GM21825 (cell line): ENCODE measurements at regions not wholly inside any gene's neighbourhood (a gene's known extent, or its start where the extent isn't known, plus 50 kb on each side); places are given as distances from the start of the nearest gene placed in this dataset.
"Not testable (repeated sequence)": the region's sequence is repeated elsewhere in the genome, so short reads cannot be mapped to it uniquely, and the experiment has no call there.

Source experiments
- ATAC-seq: cut with Tn5 transposase; IDR thresholded peaks from one replicate; pipeline ENCODE4 v1.9.1; 2021; ENCODE audit warnings: mild to moderate bottlenecking, moderate library complexity; ENCODE audit not compliant: unreplicated experiment

DNA sequence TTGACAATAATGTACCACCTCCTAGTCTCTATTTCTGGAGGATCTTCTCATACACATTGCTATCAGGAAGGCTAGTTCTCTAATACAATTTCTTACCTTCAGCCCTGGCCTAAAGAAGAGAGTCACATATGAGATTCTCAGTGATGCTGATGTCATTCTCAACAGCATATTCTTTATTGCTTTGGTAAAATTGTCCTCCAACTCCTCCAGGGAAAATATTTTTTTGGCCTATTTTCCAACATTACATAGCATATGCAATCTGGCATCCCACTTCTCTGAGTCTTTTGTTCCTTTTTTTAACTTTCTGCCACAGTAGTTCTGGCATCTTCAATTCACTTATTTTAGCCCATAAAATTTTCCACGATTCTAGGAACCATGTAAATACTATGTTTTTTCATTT lies 2363.1 kb downstream of the ARAP2 start:
- ATAC-seq = no peak

DNA sequence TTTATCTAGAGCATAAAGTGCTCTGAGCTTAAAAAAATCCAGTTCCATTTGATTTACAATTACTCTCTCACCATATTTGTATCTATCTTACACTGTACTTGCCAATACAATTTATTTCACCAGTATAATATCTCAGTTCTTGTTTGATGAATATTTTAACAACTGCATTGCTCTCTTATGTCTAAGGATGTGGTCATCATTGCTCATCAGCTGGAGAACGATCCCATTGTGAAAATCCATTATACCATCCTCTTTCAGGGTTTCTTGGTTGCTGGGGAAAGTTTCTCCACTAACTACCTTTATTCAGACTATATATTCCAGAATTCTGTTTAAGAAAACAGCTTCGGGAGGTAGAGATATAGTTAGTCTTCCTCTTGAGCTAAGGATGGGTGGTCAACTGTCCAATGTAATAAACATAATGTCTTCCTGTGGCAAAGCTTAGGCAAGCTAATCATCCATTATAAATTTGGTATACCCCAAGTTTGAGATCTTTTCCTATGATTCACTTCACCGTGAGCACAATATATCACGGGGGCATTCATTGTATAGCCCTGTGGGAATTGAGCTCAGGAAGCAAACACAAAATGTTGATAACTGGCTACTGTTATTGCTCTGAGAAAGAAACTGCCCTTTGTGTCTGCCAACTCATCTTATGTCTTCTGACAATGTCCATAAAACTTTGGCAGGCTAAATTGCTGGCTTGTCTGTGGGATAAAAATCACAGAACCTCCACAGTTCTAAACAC lies 2361.9 kb downstream of the ARAP2 start:
- no peak for ATAC-seq

DNA sequence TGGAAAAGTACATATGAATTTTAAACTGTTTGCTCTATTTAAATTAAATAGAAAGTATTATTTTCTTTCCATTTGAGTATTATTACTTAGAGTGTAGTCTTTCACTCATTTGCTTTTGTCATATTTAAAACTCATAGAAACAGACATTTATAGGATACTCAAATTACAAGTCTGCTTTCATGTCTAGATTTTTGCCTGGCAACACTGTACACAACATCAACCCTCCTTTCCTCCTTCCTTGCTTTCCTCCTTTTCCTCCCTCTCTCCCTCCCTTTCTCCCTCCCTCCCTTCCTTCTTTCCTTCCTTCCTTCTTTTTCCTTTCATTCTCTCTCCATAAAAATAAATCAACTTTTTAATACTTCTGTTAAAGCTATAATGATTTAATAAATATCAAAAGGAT lies 2361.2 kb downstream of the ARAP2 start:
- no peak for ATAC-seq

DNA sequence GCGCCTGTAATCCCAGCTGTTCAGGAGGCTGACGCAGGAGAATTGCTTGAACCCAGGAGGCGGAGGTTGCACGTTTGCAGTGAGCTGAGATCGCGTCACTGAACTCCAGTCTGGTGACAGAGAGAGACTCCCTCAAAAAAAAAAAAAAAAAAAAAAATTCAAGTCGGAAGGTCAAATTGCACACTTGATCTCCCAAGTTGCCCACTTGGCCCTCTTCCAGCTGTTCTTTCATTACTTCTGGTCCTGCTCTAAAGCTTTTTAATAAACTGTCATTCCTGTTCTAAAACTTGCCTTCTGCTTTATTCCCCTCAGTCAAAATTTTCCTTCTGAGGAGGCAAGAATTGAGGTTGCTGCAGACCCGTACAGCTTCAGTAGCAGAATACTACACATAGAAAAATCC lies 2358.0 kb downstream of the ARAP2 start:
- ATAC-seq = no peak

DNA sequence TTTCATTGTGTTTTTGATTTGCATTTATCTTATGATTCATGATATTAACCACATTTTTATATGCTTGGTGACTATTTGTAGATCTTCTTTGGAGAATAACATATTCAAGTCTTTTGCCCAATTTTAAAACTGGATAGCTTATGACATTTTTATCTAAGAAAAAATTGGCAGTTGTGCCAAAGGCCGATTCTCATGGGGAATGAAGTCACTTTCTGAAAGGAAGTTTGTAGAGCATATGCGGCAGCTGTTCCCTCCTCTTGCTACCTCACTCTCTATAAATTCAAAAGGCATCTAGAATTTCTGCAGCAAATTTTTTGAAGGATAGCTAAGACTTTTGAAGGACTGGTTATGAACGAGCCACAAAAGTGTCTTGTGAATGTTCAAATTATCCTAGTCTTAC lies 2353.5 kb downstream of the ARAP2 start:
- ATAC-seq = no peak

DNA sequence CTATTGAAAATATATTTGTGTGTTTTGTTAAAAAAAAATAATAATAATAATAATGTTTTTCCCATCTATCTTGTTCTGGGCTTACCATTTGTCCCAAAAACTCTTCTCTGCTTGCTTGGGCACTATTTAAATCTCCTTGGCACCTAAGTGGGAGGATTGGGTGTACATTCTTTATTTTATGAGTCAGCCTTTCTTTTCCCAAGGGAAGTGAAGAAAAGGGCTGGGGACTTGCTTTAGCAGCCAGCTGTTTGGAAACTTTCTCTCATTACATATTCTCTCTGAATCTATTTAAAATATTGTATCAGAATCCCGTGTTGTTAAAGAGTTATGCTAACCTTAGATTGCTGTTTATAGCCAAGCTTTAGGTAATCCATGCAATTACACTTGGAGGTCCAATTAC lies 2332.4 kb downstream of the ARAP2 start:
- ATAC-seq = no peak

DNA sequence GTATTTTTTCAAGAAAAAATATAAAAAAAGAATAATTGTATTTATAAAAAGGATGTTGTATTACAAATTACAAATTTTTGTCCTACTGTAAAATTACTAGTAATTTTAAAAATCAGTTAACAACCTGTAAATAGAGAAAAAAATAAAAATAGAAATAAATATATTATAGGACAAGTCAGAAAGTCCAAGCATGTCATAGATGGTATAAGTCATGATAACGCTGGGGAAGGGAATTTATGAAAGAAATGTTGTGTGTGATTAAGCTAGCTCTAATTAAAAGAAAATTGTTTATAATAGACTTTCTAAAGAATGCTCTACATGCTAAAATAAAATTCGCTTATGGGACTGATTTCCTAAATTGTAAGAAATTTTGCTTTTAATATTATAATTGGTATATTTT lies 2329.9 kb downstream of the ARAP2 start:
- ATAC-seq = no peak

DNA sequence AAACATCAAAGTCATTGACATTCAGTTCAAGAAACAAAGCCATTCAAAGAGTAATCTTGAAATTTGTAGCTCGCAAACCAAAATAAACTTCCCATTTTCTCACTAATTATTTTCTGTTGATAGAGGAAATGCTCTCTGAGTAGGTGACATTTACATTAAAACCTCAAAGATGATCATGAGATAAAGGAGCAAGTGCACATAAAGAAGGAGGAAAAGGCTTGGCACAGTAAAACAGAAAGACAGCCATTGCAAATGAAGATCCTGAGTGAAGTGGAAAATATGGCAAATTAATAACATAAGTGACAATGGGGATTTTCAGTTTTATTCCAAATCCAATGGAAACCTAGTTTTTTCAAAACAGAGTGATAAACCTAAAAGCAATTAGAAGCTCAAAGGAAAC lies 2320.8 kb downstream of the ARAP2 start:
- ATAC-seq = no peak

DNA sequence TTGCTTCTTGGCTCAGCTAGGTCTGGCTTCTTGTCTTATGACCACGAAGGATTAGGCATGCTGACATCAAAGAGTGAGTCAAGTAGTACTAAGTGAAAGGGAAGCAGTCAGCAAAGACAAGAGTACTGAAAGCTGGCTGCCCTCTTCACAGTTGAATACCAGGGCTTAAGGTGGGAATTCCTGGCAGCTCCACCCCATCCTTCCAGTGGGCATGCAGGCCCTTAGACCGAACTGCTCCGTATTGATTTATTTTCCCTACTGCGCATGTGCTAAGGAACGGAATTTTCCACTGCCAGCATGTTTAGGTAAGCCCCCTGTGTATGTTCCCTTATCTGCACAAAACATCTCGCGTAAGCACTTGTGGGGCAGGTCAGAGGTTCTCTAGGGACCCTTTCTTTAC lies 2320.1 kb downstream of the ARAP2 start:
- no peak for ATAC-seq

DNA sequence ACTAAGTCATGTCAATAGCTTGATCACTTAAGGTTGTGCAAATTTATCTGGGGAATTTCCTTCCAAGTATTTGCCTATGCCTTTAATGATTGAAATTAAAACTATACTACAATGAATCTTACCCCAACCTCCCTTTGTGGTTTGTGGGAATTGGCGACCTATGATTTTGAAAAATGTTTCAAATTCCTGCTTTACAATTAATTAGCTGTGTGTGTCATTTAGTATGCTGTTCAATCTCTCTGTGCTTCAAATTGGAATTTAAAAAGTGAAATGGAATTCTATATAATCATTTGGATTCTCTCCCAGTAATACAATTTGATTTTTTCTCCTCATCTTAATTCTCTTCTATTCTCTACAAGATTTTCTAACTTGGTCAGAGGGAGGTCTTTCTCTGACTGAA lies 2319.5 kb downstream of the ARAP2 start:
- ATAC-seq = no peak

DNA sequence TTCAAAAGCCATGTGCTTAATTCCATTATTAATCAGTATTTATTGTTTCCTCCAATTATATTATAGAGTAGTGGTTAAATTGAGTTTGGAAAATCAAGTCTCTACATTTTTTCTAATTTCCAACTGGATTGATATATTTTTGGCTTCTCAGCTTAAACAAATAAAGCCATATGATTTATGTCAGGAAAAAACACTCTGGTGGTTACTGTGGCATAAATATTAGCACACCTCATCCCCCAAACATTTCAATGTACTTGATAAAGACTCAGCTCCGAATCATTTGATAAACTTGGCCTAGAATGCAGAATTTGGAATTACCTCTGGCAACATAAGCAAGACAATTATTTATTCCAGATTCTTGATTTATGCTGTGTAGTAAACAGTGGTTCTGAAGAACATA lies 2313.8 kb downstream of the ARAP2 start:
- ATAC-seq = no peak

DNA sequence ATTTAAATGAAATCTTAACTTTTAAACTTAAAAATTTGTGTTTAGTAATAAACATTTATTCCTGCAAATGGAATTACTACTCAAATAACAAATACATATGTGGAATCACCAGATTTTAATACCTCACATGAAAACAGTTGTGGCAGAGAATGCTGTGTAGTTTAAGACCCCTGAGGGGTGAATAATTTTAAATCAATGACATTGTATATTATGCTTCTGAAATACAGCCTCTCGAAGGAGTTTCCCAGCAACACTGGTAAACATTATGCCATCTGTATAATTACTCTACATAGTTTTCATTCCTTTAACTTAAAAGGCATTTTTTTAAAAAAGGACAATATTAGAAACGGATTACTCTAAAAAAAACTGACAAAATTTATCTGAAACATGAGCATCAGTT lies 2313.3 kb downstream of the ARAP2 start:
- ATAC-seq = no peak

DNA sequence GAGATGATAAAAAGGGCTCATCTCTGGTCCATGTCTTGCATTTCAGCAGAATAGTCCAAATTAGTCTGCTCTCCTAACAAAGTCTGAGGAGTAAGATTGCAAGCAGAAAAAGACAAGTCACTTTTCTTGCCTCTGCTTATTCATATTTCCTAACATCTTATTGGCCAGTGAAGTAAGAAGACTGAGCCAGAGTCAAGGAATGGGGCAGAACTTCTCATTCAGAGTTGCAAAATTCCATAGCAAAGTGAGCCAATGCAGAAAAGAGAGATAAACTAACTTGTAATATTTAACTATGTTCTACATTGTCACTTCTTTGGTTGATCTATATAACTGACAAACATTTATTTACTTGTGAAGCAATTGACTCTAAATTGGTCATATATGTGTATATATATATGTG lies 2304.0 kb downstream of the ARAP2 start:
- ATAC-seq = no peak

DNA sequence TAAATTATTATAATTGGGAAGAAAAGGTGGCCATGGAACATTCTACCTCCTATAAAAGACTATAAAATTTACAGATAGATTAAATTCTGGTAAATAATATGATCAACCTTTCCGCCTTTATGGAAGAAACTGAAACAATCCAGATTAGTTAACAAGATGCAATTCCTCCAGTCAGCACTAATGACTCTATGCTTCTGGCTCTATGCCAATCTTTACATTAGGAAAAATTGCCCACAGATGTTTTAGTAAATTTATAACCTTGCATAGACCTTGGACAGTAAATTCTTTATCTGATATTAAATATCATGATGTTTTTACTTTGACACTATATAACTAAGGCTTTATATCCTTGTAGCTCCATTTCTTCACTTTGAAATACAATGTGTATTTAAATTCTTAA lies 2302.5 kb downstream of the ARAP2 start:
- no peak for ATAC-seq

DNA sequence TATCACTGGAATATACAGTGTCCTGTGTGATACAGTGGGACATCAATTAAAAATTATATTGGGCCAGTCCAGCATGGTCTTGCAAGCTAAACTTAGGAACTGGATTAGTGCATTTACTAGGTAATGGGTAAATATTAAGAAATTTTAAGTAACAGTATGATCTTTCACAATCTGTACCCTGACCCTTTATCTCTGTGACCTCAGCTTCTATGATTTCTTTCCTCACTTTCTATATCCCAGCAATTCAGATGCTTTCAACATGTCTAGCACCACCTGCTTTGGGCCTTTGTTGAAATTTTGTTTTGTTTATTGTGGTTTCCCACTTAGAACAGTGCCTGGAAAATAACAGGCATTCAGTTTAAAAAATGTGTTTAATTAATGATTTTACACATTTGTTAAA lies 2295.4 kb downstream of the ARAP2 start:
- no peak for ATAC-seq

DNA sequence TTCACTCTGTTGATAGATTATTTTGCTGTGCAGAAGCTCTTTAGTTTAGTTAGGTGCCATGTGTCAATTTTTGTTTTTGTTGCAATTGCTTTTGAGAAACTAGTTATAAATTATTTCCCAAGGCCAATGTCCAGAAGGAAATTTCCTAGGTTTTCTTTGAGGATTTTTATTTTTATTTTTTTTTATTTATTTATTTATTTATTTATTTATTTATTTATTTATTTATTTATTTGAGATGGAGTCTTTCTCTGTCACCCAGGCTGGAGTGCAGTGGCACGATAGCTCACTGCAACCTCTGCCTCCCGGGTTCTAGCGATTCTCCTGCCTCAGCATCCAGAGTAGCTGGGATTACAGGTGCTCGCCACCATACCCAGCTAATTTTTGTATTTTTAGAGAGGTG lies 2290.5 kb downstream of the ARAP2 start:
- not testable (repeated sequence) for ATAC-seq

DNA sequence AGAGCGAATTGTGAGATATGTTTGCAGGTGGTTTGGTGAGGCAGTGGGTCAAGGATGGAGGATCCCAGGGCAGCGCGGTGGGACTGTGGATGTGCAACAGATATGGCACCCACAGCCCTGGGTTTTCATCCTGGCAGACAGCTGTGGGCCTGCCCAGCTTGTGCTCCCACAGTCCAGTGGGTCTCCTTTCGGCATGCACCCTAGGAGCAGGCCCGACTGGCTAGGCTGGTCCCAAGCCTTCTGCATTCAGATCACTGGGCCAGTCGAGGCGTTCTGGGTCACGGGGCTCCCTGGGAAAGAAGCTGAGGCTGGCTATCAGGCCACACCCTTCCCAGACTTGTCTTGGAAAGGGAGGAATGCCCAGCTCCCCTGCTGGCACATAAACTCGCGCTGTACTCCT lies 2289.6 kb downstream of the ARAP2 start:
- no peak for ATAC-seq

DNA sequence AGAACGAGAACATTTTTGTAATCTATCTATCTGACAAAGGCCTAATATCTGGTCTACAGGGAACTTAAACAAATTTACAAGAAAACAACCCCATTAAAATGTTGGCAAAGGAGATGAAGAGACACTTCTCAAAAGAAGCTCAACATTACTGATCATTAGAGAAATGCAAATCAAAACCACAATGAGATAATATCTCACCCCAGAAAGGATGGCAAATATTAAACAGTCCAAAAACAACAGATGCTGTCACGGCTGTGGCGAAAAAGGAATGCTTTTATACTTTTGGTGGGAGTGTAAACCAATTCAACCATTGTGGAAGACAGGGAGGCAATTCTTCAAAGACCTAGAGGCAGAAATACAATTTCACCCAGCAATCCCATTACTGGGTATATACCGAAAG lies 2284.8 kb downstream of the ARAP2 start:
- ATAC-seq = no peak

DNA sequence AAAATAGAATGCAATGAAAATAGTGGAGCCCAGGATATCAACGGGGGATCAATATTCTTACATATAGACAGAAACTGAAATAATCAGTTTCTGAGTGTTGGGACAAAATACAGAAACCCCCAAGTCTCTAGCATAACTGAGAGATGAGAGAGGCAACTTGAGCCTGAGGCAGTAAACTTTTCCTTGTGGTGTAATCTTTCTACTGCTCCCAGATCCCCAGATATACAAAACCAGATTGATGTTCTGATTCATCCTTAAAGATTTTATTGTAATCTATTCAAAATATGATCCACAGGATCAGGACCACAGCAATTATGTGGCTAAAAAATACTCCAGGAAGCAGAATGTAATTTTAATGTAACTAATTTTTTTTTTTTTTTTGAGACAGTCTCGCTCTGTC lies 2282.6 kb downstream of the ARAP2 start:
- no peak for ATAC-seq

DNA sequence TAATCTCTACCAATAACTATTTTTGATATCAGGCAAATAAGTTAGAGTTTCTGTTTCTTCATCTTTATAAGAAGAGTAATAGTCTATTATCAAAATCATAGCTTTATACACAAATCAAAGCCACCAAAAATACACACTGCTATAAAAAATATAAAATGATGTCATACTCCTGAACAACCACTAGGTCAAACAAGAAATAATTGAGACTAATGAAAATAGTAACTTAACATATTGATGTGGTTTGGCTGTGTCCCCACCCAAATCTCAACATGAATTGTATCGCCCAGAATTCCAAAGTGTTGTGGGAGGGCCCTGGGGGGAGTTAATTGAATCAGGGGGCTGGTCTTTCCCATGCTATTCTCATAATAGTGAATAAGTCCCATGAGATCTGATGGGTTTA lies 2277.5 kb downstream of the ARAP2 start:
- ATAC-seq = no peak

DNA sequence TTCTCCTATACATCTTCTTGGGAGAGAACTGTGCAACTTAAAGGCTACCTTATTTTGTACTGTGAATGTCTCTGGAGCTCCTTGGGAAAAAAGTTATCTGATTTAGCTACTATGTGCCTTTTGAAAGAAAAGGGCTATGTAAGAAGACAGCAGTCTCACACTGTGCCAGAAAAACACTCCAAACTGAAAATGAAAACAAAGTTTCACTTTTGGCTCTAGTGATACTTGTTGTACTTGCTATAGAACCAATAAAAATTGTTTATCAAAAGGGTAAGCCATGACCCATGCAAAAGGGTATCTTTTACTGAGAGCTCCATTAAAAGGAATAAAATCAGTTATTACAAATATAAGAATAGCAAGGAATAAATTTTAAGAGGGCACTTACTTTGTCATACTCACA lies 2270.0 kb downstream of the ARAP2 start:
- ATAC-seq = no peak

DNA sequence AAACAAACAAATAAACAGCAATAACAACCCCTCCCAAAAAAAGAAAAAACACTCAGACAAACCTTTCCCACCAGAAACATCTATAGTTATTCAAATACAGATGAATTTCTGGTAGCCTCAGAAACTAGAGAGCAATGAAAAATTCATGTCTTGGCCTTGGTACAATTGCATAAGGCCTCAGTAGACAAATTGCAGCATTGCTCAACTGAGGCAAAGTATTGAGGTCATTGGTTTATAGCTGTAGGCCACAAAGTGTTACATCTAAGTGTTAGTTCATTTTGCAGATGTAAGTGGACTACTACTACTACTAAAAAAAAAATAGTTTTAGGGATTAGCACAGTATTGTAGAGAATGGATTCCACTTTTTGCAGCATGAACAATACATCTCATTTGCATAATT lies 2268.3 kb downstream of the ARAP2 start:
- ATAC-seq = no peak

DNA sequence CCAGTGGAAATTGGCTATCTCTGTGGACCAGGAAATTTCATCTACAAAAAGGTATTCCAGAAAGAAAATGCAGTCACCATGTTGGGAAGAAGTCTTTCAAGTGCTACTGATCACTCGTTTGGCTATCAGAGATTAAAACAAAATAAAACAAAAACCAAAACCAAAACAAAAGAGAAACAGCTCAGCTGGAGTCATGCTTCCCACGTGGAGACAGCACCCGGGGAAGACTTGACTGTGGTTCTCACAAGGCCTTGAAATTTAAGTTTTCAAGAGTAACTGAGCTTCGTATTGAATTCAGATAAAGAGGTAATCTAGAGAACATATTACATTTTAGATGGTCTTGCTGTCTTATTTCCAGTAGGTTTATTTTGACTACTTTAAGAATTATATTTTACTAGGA lies 2264.5 kb downstream of the ARAP2 start:
- not testable (repeated sequence) for ATAC-seq
